ENCODE measurements at regions not wholly inside any gene's neighbourhood (a gene's known extent, or its start where the extent isn't known, plus 50 kb on each side); places are given as distances from the start of the nearest gene placed in this dataset.

- H3K27me3 ChIP-seq: no peaks in the 10 kb centered on the region
- intact Hi-C loops (cut with DNase I): no loop called here
- no peak for TF ChIP-seq CTCF (IDR thresholded peaks at IDR 0.05)
- H3K4me3 ChIP-seq: no peak overlapping the region
- DNase-seq (no peak), ATAC-seq (no peak), FAIRE-seq (no peak)
- 77 to 82% methylated on average over 3 of the region's 3 CpGs for WGBS, 2 donors
- no peak overlapping the region for H3K27ac ChIP-seq
- no peaks in the 10 kb centered on the region for H3K4me1 ChIP-seq
- H3K36me3 ChIP-seq: no peaks in the 10 kb centered on the region
- no peaks in the 10 kb centered on the region for H3K9me3 ChIP-seq
Measured at GRCh38 chr3:144859161-144859560, 887.5 kb downstream of the DIPK2A start.

- Histone ChIP-seq H3K4me1 (no peaks in the 10 kb centered on the region), H3K9me3 (no peaks in the 10 kb centered on the region), H3K36me3 (no peaks in the 10 kb centered on the region), H3K27ac (no peak overlapping the region), H3K4me3 (no peak overlapping the region), H3K27me3 (no peaks in the 10 kb centered on the region)
- 53 to 69% methylated on average over 2 of the region's 2 CpGs for WGBS, 2 donors
- no peak for DNase-seq
- no peak for TF ChIP-seq CTCF (IDR thresholded peaks at IDR 0.05)
- intact Hi-C loops (cut with DNase I): no loop called here
- ATAC-seq: no peak
- FAIRE-seq: no peak
Measured at GRCh38 chr3:144864646-144865045, 893.0 kb downstream of the DIPK2A start.

- no peak for FAIRE-seq
- ATAC-seq: no peak
Measured at GRCh38 chr3:144865948-144866347, 894.3 kb downstream of the DIPK2A start.

GRCh38 chr3:144866476-144866875 is 894.9 kb downstream of the DIPK2A start:
- H3K27me3 ChIP-seq: no peaks in the 10 kb centered on the region
- FAIRE-seq: no peak
- H3K27ac ChIP-seq: no peak overlapping the region
- no peak overlapping the region for H3K4me3 ChIP-seq
- no peak for TF ChIP-seq CTCF (IDR thresholded peaks at IDR 0.05)
- DNase-seq: no peak
- intact Hi-C loops (cut with DNase I): no loop called here
- H3K4me1 ChIP-seq: no peaks in the 10 kb centered on the region
- WGBS, 2 donors: 57 to 69% methylated on average over 2 of the region's 2 CpGs
- no peaks in the 10 kb centered on the region for H3K36me3 ChIP-seq
- ATAC-seq: peak in 1 of 4 donors; percentile 25
- H3K9me3 ChIP-seq: no peaks in the 10 kb centered on the region

More at GRCh38 chr3:144865948-144866347, 894.3 kb downstream of the DIPK2A start:
- no peak for DNase-seq
- no peaks in the 10 kb centered on the region for H3K27me3 ChIP-seq
- intact Hi-C loops (cut with DNase I): no loop called here
- no peaks in the 10 kb centered on the region for H3K36me3 ChIP-seq
- H3K4me1 ChIP-seq: no peaks in the 10 kb centered on the region
- H3K9me3 ChIP-seq: no peaks in the 10 kb centered on the region
- H3K4me3 ChIP-seq: no peak overlapping the region
- H3K27ac ChIP-seq: no peak overlapping the region
- no peak for TF ChIP-seq CTCF (IDR thresholded peaks at IDR 0.05)

GRCh38 chr3:144868506-144868905 is 896.9 kb downstream of the DIPK2A start:
- no peaks in the 10 kb centered on the region for H3K27me3 ChIP-seq
- no peak for ATAC-seq
- H3K9me3 ChIP-seq: no peaks in the 10 kb centered on the region
- TF ChIP-seq CTCF (IDR thresholded peaks at IDR 0.05): no peak
- H3K4me1 ChIP-seq: no peaks in the 10 kb centered on the region
- H3K4me3 ChIP-seq: no peak overlapping the region
- no peak overlapping the region for H3K27ac ChIP-seq
- H3K36me3 ChIP-seq: no peaks in the 10 kb centered on the region
- FAIRE-seq: no peak
- DNase-seq: no peak
- intact Hi-C loops (cut with DNase I): no loop called here
